ENCODE measurements at regions not wholly inside any gene's neighbourhood (a gene's known extent, or its start where the extent isn't known, plus 50 kb on each side); places are given as distances from the start of the nearest gene placed in this dataset.

- no peak for TF ChIP-seq EZH2 (IDR thresholded peaks at IDR 0.05)
- TF ChIP-seq POLR2AphosphoS5 (IDR thresholded peaks at IDR 0.05; ENCODE audit: borderline replicate concordance, low read depth, low read length): no peak
Observed at GRCh38 chr16:17629936-17630335, 159.2 kb upstream of the XYLT1 start.

Data from SK-N-MC (cell line).